ENCODE measurements at regions not wholly inside any gene's neighbourhood (a gene's known extent, or its start where the extent isn't known, plus 50 kb on each side); places are given as distances from the start of the nearest gene placed in this dataset.

DNA sequence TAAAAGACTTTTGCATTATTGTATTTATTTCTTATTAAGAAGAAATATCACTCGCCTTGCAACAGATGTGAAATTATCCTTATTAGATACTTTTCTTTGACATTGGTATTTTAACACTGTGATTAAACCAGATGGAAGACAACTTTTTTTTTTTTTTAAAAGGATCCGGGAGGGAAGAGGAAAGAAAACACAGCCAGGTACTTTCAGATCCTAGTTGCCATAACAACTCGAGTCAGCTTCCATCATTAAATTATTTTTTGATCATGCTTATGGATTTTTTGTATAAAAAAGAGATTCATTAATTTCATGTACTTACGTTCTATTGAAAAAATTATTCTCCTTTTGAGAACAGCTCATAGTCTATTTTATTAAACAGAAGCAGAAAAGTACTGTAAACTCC lies 515.7 kb downstream of the TBC1D4 start:
- Histone ChIP-seq H3K9ac (ENCODE audit: insufficient read depth in 1 of 2, low read length in 2 of 2) (no peak overlapping the region), H3K9me3 (ENCODE audit: control insufficient read depth in 4 of 4, insufficient read depth in 3 of 4, low read length in 3 of 4) (no peaks in the 10 kb centered on the region), H3K27ac (ENCODE audit: low read depth in 1 of 2, low read length in 1 of 2) (no peak overlapping the region), H3K36me3 (ENCODE audit: control insufficient read depth in 4 of 4, insufficient read depth in 4 of 4, low read length in 4 of 4) (no peaks in the 10 kb centered on the region), H3K4me3 (no peak overlapping the region), H3K4me1 (ENCODE audit: control insufficient read depth in 5 of 5, insufficient read depth in 5 of 5, low read length in 5 of 5) (peaks cover 0 to 4% (median 0%) of the 10 kb centered on the region in 5 donors), H3K27me3 (ENCODE audit: control insufficient read depth in 3 of 3, insufficient read depth in 3 of 3, low read length in 2 of 3) (no peaks in the 10 kb centered on the region)
- ATAC-seq (ENCODE audit: insufficient read depth, low FRiP score) (no peak), DNase-seq (peak in 1 of 3 donors; percentile 10)
- WGBS, 2 donors, result 67 to 73% methylated on average over 4 of the region's 4 CpGs
- TF ChIP-seq, protein P1, sequence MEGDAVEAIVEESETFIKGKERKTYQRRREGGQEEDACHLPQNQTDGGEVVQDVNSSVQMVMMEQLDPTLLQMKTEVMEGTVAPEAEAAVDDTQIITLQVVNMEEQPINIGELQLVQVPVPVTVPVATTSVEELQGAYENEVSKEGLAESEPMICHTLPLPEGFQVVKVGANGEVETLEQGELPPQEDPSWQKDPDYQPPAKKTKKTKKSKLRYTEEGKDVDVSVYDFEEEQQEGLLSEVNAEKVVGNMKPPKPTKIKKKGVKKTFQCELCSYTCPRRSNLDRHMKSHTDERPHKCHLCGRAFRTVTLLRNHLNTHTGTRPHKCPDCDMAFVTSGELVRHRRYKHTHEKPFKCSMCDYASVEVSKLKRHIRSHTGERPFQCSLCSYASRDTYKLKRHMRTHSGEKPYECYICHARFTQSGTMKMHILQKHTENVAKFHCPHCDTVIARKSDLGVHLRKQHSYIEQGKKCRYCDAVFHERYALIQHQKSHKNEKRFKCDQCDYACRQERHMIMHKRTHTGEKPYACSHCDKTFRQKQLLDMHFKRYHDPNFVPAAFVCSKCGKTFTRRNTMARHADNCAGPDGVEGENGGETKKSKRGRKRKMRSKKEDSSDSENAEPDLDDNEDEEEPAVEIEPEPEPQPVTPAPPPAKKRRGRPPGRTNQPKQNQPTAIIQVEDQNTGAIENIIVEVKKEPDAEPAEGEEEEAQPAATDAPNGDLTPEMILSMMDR (IDR thresholded peaks at IDR 0.05; ENCODE audit: control extremely low read depth, extremely low read depth), result no peak

DNA sequence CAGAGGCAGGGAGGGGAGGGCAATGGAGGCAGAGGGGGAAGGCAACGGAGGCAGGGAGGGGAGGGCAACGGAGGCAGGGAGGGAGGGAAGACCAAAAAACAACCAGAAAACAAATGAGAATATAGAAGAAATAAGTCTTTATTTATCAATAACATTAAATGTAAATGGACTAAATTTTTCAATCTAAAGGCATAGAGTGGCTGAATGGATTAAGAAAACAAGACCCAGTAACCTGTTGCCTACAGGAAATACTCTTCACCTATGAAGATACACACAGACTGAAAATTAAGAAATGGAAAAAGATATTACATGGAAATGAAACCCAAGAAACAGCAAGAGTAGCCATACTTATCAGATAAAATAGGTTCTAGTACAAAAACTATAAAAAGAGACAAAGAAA lies 536.3 kb downstream of the TBC1D4 start:
- Histone ChIP-seq H3K4me1 (ENCODE audit: control insufficient read depth in 5 of 5, insufficient read depth in 5 of 5, low read length in 5 of 5) (no peaks in the 10 kb centered on the region), H3K4me3 (no peak overlapping the region), H3K36me3 (ENCODE audit: control insufficient read depth in 4 of 4, insufficient read depth in 4 of 4, low read length in 4 of 4) (no peaks in the 10 kb centered on the region), H3K9me3 (ENCODE audit: control insufficient read depth in 4 of 4, insufficient read depth in 3 of 4, low read length in 3 of 4) (peaks cover 0 to 6% (median 0%) of the 10 kb centered on the region in 4 donors), H3K27me3 (ENCODE audit: control insufficient read depth in 3 of 3, insufficient read depth in 3 of 3, low read length in 2 of 3) (no peaks in the 10 kb centered on the region), H3K27ac (ENCODE audit: low read depth in 1 of 2, low read length in 1 of 2) (no peak overlapping the region), H3K9ac (ENCODE audit: insufficient read depth in 1 of 2, low read length in 2 of 2) (no peak overlapping the region)
- no peak for ATAC-seq (ENCODE audit: insufficient read depth, low FRiP score)
- WGBS, 2 donors, result 90 to 96% methylated on average over 2 of the region's 2 CpGs
- no peak for DNase-seq
- TF ChIP-seq, protein P1 (IDR thresholded peaks at IDR 0.05; ENCODE audit: control extremely low read depth, extremely low read depth), result no peak

DNA sequence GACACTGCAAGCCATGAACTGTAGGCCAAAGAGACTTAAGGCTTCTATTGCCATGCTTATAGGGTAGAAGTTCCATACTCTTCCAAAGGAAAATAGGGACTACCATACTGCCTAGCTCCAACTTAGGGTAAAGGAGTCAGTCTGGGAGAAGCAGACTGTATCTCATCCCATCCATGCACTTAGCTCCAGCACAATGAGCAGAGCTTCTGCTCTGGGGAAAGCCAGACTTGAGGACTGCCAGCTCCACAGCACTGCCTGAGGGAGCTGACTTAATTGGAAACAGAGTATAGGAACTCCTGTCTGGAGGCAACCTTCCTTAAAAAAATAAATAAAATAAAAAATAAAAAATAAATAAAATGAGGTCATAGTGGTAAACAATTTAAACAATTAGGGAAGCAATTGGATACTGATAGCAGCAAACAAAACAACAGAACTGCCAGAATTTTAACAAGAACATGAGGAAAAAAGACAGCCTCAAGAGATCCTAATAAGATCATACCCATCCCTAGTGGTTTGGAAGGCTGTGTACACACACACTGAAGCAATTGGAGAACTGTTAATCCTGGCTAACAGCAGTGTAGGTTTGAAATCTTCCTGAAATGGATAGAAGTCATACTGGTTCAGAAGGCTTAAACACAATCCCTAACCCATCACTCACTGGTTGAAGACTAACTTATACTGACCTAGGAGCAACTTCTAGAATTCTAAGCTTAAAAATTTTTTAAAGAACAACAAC lies 550.1 kb downstream of the TBC1D4 start:
- no peak overlapping the region for H3K9ac ChIP-seq (ENCODE audit: insufficient read depth in 1 of 2, low read length in 2 of 2)
- H3K27ac ChIP-seq (ENCODE audit: low read depth in 1 of 2, low read length in 1 of 2), result no peak overlapping the region
- no peaks in the 10 kb centered on the region for H3K4me1 ChIP-seq (ENCODE audit: control insufficient read depth in 5 of 5, insufficient read depth in 5 of 5, low read length in 5 of 5)
- TF ChIP-seq, protein P1 (IDR thresholded peaks at IDR 0.05; ENCODE audit: control extremely low read depth, extremely low read depth), result no peak
- ATAC-seq (ENCODE audit: insufficient read depth, low FRiP score), result no peak
- DNase-seq, result no peak
- H3K9me3 ChIP-seq (ENCODE audit: control insufficient read depth in 4 of 4, insufficient read depth in 3 of 4, low read length in 3 of 4), result peaks cover 0 to 4% (median 0%) of the 10 kb centered on the region in 4 donors
- no peaks in the 10 kb centered on the region for H3K27me3 ChIP-seq (ENCODE audit: control insufficient read depth in 3 of 3, insufficient read depth in 3 of 3, low read length in 2 of 3)
- no peak overlapping the region for H3K4me3 ChIP-seq
- H3K36me3 ChIP-seq (ENCODE audit: control insufficient read depth in 4 of 4, insufficient read depth in 4 of 4, low read length in 4 of 4), result no peaks in the 10 kb centered on the region
